Liver (tissue), 3 donors: ENCODE measurements at regions not wholly inside any gene's neighbourhood (a gene's known extent, or its start where the extent isn't known, plus 50 kb on each side); places are given as distances from the start of the nearest gene placed in this dataset.

Experiments used
- CTCF ChIP-seq: fragments of 150-350 bp; IDR thresholded peaks from 2 replicates; pipeline ENCODE4 v1.5.1; 2017; ENCODE audit warnings: improper control_type of control experiment, low read depth, low read length; ENCODE audit not compliant: missing input control
- EGR1 ChIP-seq, 2 donors: IDR thresholded peaks; 2 replicates each; pipeline ENCODE4 v1.6.1; 2016 to 2018; ENCODE audit warnings: antibody characterized with exemption in 2 of 2, low read depth in 2 of 2
- FOXA1 ChIP-seq: IDR thresholded peaks from 2 replicates; pipeline ENCODE4 v1.6.1; 2016; ENCODE audit warnings: antibody characterized with exemption
- GABPA ChIP-seq, 2 donors: IDR thresholded peaks in 1 of 2; conservative IDR thresholded peaks in 1 of 2; 2 replicates each; pipeline ENCODE4 v1.6.1; 2016; ENCODE audit warnings: antibody characterized with exemption in 2 of 2, mild to moderate bottlenecking in 1 of 2, moderate library complexity in 1 of 2
- MAX ChIP-seq: IDR thresholded peaks from 2 replicates; pipeline ENCODE4 v1.6.1; 2016; ENCODE audit warnings: antibody characterized with exemption
- RAD21 ChIP-seq, 2 donors: IDR thresholded peaks; 2 replicates each; pipeline ENCODE4 v1.6.1; 2016; ENCODE audit warnings: antibody characterized with exemption in 2 of 2, mild to moderate bottlenecking in 2 of 2
- REST ChIP-seq: IDR thresholded peaks from 2 replicates; pipeline ENCODE4 v1.6.1; 2016; ENCODE audit warnings: antibody characterized with exemption, mild to moderate bottlenecking
- TAF1 ChIP-seq: conservative IDR thresholded peaks from 2 replicates; pipeline ENCODE4 v1.6.1; 2016; ENCODE audit warnings: antibody characterized with exemption, mild to moderate bottlenecking
- YY1 ChIP-seq: IDR thresholded peaks from 2 replicates; pipeline ENCODE4 v1.6.1; 2016; ENCODE audit warnings: antibody characterized with exemption, mild to moderate bottlenecking
- donor health status: healthy.
- donor health status: healthy.

- no peak for TF ChIP-seq CTCF
- no peak for TF ChIP-seq EGR1 (IDR thresholded peaks at IDR 0.05; ENCODE audit: low read depth in 2 of 2)
- TF ChIP-seq FOXA1, result no peak
- no peak for TF ChIP-seq YY1
- TF ChIP-seq MAX, result no peak
- TF ChIP-seq RAD21 (IDR thresholded peaks at IDR 0.05), result no peak
- no peak for TF ChIP-seq GABPA (IDR thresholded peaks at IDR 0.05 in 1 of 2, conservative IDR thresholded peaks at IDR 0.05 in 1 of 2)
- no peak for TF ChIP-seq TAF1
- no peak for TF ChIP-seq REST
Observed at GRCh38 chr12:127063339-127064072, 1203.5 kb upstream of the TMEM132C start.
